Islet of Langerhans (tissue), 1 donor: ENCODE measurements at regions not wholly inside any gene's neighbourhood (a gene's known extent, or its start where the extent isn't known, plus 50 kb on each side); places are given as distances from the start of the nearest gene placed in this dataset.
A peak's percentile ranks its signal among the peaks of the same experiment; 100 is the strongest.
"Not testable (repeated sequence)": the region's sequence is repeated elsewhere in the genome, so short reads cannot be mapped to it uniquely, and the experiment has no call there.

Source experiments
- FAIRE-seq: peaks from one replicate; lab custom pipeline; 2011; peaks lifted over from hg19 to GRCh38; lab: Jason Lieb, UNC

DNA sequence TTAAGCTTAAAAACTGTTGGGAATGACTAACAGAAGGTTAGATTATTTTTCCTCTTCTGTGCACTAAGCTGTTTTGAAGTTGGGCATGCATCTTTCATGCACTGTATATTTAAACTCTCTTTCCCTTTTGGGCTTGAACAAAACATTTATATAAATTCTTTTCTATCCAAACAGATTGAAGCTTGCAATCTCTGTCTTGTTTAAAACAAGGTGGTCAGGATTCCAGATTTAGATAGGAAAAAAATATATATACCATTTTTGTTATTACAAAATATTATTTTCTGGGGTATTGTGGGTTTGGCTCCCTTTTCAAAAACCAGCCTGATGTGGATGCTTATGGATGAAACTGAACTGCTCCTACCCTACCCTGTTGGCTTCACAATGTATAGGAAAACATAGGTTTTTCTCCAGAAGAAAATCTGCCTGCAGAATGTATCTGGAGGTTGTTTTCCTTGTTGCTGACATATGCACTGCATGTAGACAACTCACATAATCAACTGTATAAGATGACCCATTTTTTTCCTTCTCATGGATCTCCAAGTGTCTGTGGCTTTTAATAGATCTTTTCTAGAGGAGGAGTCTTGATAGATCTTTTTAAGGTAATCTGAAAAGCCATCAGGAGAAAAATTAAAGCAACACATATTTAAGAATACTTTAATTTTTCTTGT, 146.3 kb downstream of the PRL start:
- FAIRE-seq = no peak

DNA sequence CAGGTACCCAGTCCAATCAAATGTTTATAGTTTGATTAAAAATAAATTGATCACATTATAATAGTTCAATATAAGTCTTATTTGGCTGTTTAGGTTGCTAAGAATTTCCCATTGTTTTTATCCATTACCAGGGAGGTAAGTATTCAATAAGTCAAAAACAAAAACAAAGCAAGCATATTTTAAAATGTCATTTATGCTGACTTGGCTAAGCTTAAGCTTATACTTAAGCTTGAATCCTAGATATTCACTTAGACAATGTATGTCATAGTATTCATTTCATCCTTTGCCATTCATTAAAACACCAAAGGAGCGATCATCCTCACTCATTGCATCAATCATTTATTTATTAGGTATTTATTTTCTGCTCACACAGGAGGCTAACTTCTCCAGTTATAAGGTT, 144.9 kb downstream of the PRL start:
- FAIRE-seq = peak; percentile 38

DNA sequence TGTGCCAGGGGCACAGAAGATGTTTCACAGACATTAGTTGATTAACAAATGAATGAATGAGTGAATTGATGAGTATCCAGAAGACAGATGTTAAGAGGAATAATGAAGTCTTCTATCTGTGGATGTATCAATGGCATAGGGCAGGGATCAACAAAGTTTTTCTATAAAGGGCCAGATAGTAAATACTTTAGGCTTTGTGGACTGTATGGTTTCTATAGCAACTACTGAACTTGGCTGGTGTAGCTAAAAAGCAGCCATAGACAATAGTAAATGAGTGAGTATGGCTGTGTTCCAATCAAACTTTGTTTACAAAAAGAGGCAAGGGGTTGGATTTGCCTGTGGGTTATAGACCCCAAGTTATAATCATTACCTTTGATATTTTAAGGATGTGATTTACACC, 144.0 kb downstream of the PRL start:
- FAIRE-seq = no peak

DNA sequence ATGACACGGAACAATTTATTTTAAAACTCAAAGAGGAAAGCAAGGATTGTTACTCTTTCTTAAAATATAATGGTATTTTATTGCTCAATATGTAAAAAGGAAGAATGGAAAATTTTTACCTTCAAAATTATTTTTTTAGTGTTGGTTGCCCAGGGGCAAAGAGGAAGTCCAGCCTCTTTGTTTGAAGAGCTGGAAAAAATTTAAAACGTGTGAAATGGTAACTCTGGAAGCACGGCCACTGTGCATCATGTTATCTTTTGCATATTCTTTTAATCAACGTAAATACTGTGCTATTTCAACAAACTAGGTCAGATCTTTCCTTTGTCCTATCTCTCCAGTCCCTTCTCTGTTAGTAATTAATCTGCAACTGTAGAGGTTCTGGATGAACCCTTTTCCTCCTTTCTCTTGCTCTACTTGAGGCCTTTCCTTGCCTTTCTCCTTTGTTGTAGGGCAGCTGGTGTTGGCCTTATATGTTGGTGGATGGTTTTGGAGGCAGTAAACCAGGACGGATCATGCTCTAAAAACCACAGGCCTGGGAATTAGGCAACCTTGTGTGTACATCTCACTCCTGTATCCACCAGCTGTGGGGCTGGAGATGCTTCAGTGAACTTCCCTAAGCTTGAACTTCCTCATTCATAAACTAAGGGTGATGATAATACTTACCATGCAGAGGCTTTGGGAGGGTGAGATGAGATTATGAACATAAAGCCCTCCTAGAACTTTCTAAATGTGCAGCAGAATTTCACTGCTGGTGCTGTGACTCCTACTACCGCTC, 143.3 kb downstream of the PRL start:
- FAIRE-seq = peak; percentile 21

DNA sequence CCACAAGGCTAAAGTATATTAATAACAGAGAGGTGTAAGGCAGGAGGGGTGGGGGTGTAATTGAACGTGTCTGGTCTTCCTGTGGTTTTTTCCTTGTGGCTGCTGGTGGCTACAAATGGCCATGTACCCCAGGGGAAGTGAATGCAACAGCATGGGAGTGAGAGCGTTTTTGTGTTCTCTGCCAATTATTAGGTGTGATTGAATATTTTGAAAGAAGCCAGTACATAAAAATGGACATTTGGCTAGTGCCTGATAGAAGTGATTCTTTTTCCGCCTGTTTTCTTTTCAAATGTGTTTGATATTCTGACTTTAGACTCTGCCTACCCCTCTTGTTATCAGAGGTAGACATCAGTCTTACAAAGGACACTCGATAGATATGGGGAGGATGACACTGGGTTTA, 141.3 kb downstream of the PRL start:
- FAIRE-seq = no peak

DNA sequence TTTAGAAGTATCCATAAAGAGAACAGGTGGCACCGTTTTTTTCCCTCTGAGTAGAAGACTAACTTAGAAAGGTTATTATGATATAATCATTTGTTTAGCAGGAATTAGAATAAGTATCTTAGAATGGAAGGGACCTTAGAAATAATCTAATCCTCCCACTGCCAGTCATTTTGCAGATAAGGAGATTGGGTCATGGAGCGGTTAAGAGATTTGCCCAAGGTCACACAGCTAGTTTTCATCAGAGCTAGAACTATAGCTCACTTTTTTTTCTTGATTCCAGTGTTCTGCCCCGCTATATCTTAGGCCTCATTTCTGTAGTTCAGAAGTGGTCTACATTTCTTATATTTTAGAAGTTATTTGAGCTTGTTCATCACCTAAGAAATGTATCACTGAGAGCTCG, 139.6 kb downstream of the PRL start:
- FAIRE-seq = no peak

DNA sequence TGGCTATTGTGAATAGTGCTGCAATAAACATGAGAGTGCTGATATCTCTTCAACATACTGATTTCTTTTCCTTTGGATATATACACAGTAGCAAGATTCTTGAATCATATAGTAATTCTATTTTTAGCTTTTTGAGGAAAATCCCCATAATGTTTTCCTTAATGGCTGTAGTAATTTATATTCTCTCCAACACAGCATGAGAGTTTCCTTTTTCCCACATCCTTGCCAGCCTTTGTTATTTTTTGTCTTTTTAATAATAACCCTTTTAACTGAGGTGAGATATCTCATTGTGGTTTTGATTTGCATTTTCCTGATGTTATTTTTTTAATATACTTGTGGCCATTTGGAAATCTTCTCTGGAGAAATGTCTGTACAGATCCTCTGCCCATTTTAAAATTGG, 132.6 kb downstream of the PRL start:
- no peak for FAIRE-seq

DNA sequence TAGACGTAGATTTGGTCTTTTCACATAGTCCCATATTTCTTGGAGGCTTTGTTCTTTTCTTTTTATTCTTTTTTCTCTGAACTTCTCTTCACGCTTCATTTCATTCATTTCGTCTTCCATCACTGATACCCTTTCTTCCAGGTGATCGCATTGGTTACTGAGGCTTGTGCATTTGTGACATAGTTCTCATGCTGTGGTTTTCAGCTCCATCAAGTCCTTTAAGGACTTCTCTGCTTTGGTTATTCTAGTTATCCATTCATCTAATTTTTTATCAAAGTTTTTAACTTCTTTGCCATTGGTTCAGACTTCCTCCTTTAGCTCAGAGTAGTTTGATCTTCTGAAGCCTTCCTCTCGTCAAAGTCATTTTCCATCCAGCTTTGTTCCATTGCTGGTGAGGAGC, 125.8 kb downstream of the PRL start:
- FAIRE-seq = not testable (repeated sequence)

DNA sequence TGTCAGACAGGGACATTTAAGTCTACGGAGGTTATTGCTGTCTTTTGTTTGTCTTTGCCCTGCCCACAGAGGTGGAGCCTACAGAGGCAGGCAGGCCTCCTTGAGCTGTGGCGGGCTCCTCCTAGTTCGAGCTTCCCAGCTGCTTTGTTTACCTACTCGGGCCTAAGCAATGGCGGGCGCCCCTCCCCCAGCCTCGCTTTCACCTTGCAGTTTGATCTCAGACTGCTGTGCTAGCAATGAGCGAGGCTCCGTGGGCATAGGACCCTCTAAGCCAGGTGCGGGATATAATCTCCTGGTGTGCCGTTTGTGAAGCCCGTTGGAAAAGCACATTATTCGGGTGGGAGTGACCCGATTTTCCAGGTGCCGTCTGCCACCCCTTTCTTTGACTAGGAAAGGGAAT, 125.0 kb downstream of the PRL start:
- not testable (repeated sequence) for FAIRE-seq

DNA sequence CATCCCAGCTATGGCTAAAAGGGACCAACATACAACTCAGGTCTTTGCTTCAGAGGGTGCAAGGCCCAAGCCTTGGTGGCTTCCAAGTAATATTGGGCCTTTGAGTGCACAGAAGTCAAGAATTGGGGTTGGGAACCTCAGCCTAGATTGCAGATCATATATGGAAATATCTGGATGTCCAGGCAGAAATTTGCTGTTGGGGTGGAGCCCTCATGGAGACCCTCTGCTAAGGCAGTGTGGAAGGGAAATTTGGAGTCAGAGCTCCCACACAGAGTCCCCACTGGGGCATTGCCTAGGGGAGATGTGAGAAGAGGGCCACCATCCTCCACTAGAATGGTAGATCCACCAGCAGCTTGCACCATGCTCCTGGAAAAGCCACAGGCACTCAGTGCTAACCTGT, 123.5 kb downstream of the PRL start:
- no peak for FAIRE-seq

DNA sequence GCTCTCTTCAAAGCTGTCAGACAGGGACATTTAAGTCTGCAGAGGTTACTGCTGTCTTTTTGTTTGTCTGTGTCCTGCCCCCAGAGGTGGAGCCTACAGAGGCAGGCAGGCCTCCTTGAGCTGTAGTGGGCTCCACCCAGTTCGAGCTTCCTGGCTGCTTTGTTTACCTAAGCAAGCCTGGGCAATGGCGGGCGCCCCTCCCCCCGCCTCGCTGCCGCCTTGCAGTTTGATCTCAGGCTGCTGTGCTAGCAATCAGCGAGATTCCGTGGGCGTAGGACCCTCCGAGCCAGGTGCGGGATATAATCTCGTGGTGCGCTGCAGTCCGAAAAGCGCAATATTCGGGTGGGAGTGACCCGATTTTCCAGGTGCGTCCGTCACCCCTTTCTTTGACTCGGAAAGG, 116.6 kb downstream of the PRL start:
- not testable (repeated sequence) for FAIRE-seq

DNA sequence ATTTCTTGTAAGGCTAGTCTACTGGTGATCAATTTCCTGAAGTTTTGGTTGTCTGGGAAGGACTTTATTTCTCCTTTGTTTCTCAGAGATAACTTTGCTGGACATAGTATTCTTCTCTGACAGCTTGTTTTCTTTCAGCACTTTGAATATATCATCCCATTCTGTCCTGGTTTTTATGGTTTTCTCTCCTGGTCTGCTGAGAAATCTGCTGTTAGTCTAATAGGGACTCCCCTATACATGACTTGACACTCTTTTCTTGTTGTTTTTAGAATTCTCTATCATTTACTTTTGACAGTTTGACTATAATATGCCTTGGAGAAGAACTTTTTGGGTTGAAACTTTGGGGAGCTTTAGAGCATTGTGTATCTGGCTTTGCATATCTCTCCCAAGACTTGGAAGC, 112.5 kb downstream of the PRL start:
- no peak for FAIRE-seq

DNA sequence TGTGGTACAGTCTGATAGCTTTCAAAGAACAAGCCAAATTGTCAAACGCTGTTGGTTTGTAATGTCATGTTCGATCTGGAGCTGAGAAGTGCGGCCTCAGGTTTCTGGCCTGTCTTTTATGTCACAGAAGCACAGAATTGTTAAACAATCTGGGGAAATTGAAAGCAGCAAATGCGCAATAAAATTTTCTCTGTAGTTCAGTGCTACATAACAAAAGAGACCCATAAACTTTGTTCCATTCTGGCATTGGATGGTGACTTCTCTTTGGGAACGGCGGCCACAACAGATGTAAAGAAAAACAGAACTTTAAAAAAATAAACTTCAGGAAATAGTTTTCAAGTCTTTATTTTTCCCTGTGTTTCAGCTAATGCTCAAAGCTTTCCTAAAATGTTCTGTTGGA, 106.9 kb downstream of the PRL start:
- FAIRE-seq = no peak

DNA sequence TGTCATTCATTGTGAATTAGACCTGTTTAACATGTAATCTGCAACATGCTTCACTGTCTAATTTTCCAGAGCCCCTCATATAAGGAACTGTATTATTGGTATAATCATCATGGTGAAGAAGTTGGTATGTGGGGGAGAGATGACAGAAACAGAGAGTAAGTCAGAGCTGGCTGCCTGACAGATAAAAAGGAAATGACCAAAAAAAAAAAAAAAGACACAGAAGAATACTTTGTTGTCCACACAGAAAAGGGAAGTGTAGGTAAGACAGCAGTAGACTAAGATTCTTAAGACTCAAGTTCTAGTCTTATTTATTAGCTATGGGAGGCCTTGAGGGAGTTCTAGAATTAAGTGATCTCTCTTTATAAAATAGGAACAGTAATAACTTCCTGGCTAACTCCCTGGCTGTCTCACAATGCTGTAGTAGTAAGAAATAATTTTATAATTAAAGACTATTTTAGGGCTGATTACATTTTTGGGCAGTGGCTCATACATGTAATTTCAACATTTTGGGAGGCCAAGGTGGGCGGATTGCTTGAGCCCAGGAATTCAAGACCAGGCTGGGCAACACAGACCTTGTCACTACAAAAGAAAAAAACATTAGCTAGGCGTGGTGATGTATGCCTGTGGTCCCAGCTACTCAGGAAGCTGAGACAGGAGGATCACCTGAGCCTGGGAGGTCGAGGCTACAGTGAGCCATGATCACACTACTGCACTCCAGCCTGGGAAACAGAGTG, 102.5 kb downstream of the PRL start:
- no peak for FAIRE-seq

DNA sequence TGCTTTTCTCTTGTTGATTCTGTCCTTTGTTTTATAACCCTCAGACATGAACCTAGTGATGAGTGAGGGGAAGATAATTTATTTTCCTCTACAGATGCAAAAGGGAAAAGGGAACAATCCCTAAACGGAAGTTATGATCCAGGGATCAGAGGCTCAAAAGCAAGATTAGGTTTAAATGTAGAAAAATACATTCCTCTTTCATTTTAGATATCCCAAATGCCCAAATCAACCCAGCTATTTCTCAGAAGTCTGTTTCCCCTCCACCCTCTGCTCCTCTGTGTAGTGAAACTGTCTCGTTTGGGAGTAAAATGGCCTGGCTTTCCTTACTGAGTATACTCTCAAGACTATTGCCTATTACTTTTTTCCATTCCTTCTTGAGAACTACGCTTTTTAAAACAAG, 97.1 kb downstream of the PRL start:
- FAIRE-seq = no peak

DNA sequence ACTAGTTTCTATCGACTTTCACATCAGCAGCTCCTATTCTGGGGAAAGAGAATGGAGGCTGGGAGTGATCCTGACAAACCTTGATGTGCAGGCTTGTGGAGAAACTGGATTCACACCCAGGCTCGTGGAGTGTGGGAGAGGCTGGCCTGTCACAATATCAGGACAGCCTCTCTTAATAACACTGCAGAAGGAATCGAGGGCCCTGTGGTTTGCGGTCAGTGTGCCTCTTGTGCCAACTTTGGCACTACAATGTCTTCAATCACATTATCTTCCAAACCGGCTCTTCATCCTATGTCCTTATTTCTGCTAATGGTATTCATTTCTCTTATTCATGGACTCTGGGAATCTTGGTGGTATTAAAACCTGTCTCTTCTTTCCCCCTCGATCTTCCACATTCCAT, 92.7 kb downstream of the PRL start:
- no peak for FAIRE-seq

DNA sequence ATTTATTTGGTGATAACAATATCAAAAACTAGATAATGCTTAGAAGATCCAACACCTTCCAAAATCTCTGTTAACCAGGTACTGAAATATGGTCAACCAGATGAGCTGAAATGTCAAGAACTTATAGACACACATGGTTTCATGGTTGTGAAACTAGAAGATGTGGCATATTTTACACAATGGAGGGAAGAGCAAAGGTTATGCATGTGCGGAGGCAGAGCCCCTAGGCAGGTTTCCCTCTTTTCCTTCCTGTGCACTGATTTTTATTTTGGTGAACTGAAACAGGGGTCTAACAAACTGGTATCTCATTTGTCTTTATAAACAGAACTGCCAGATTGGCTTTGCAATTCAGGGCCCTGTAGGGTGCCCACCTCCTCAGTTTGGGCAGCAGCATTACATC, 91.6 kb downstream of the PRL start:
- FAIRE-seq = no peak

DNA sequence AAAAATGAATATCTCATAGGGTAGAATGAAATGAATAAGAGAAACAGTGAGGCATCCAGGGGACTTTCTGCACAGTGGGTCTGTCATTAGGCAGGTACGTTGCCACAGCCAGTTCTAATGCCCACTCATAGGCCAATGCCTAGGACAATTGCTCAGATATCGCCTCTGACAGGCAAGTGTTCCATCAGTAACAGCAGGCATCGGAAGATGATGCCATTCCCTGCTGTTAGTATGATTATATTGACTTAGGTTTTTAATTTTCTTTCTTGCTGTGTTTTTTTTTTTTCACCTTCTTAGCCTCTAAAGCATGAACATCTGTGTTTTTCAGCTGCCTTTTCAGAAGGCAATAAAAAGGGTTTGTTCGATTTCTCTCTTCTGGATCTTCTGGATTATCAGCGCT, 90.7 kb downstream of the PRL start:
- FAIRE-seq = no peak

DNA sequence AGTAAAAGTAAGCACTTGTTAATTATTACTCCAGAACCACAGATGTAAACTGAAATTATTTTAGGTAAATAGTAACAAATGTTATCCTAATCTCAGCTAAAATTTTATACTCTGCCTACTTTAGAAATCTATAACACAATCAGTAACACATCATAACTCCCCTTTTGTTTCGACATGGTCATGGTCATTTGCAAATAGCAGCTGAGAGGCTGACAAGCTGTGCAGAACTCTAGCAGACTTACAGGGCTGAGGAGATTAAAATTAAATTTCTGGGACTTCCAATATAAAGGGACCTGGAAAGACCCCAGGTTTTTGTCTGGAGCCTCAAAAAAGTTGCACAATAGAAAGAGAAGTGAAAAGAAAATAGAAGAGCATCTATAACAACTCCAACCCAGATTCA, 88.8 kb downstream of the PRL start:
- FAIRE-seq = no peak

DNA sequence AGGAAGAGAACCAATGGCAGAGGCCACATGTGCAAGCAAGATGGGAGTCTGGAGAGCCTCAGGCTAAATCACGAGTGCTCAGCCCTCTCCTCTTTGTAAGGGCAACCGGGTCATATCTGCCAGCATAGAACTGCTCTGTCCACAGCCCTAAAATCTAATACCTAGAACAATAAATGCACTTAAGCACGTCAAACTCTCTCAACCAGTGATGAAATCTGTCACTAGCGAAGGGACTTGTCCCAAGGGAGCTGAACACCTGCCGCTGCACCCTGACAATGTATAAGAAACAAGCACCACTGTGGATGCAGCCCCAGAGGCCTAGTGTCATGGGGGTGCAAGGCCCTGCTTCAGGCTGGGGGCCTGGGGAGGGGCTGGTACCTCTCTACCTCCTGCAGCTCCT, 82.5 kb downstream of the PRL start:
- FAIRE-seq = no peak

DNA sequence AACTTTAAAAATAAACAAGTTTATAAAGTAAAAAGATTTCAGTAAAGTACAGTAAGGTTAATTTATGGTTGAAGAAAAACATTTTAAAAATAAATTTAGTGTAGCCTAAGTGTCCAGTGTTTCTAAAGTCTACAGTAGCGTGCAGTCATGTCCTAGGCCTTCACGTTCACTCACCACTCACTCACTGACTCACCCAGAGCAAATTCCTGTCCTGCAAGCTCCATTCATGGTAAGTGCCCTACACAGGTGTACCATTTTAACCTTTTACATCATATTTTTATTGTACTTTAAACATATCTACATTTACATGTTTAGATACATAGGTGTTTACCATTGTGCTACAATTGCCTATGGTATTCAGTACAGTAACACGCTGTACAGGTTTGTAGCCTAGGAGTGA, 81.4 kb downstream of the PRL start:
- not testable (repeated sequence) for FAIRE-seq

DNA sequence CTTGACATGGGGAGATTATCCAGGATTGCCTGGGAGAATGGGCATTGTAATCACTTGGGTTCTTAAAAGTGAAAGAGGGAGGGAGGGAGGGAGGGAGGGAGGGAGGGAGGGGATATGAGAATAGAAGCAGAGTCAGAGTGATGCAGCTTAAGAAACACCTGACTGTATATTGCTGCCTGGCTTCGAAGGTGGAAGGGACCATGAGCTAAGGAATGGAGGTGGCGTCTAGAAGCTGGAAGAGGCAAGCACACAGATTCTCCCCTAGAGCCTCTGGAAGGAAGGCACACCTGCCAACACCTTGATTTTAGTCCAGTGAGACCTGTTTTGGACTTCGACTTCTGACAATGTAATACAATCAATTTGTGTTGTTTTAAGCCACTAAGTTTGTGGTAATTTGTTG, 78.4 kb downstream of the PRL start:
- no peak for FAIRE-seq

DNA sequence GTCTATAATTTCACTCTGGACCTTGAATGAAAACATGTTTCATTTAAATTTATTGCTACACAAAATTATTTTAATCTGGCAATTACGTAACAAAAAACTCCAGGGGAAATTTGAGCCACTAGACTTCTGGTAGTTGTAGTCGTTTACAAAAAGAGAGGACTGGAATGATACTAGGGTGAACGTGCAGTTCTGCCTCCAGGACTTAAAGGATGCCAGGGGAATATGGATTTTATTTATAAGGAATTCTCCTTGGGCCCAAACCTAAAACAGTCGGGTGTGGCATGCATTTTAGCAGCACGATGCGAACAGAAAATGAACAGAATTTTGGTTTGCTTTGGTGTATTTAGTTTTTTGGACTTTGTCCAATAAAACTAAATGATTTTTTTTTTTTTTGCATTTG, 76.9 kb downstream of the PRL start:
- FAIRE-seq = no peak

DNA sequence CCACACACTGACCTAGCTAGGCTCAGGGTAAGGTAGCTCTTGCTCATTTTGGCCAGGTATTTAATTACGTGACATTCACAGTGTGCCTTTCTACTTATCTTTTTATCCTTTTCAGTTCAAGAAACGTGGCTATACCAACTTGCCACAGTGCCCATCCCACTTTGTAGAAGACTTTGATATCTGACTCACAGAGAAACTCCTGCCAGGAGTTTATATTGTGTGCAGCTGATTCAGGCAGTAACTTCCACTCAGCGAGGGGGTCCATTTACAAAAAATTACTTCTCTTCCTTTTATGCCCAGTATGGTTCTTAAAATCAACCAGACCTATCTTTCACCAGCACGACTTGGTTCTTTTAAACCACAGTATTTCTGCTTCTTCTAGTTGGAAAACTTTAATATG, 75.6 kb downstream of the PRL start:
- no peak for FAIRE-seq
